DOHH2 (cell line): ENCODE measurements at regions not wholly inside any gene's neighbourhood (a gene's known extent, or its start where the extent isn't known, plus 50 kb on each side); places are given as distances from the start of the nearest gene placed in this dataset.

Experiments used
- H3F3A ChIP-seq: fragments of 200-600 bp; sonication (generic), shearing (Covaris generic); 2 replicates; pipeline ENCODE4 v1.6.0; 2016; ENCODE audit warnings: antibody characterized with exemption, mild to moderate bottlenecking; ENCODE audit not compliant: control insufficient read depth, insufficient read depth
- H3K27ac ChIP-seq: fragments of 200-600 bp; sonication (generic); 2 replicates; pipeline ENCODE4 v1.5.1; 2014; ENCODE audit warnings: low read depth, mild to moderate bottlenecking, low read length, moderate library complexity
- H3K27me3 ChIP-seq: fragments of 200-600 bp; sonication (generic); 2 replicates; pipeline ENCODE4 v1.6.1; 2014; ENCODE audit warnings: mild to moderate bottlenecking, low read length, mixed read lengths; ENCODE audit not compliant: control insufficient read depth
- H3K36me3 ChIP-seq: fragments of 200-600 bp; sonication (generic); 2 replicates; pipeline ENCODE4 v1.6.1; 2014; ENCODE audit warnings: mild to moderate bottlenecking, low read length, moderate library complexity, mixed read lengths; ENCODE audit not compliant: control insufficient read depth
- H3K4me1 ChIP-seq: fragments of 200-600 bp; sonication (generic); 2 replicates; pipeline ENCODE4 v1.6.1; 2014; ENCODE audit warnings: mild to moderate bottlenecking, low read length, mixed read lengths; ENCODE audit not compliant: control insufficient read depth
- H3K4me2 ChIP-seq: fragments of 200-600 bp; sonication (generic); 2 replicates; pipeline ENCODE4 v1.6.0; 2014; ENCODE audit warnings: mild to moderate bottlenecking, low read length, moderate library complexity
- H3K4me3 ChIP-seq: fragments of 200-600 bp; sonication (generic); 2 replicates; pipeline ENCODE4 v1.5.1; 2014; ENCODE audit warnings: mild to moderate bottlenecking, low read length, mixed read lengths
- H3K79me2 ChIP-seq: fragments of 200-600 bp; sonication (generic); 2 replicates; pipeline ENCODE4 v1.6.1; 2014; ENCODE audit warnings: mild to moderate bottlenecking, low read length, mixed read lengths; ENCODE audit not compliant: control insufficient read depth
- H3K9me2 ChIP-seq: fragments of 200-600 bp; sonication (generic); replicated peaks from 2 replicates; pipeline ENCODE4 v1.6.1; 2014; ENCODE audit warnings: mild to moderate bottlenecking, low read length, mixed read lengths; ENCODE audit not compliant: control insufficient read depth
- H3K9me3 ChIP-seq: fragments of 200-600 bp; sonication (generic); 2 replicates; pipeline ENCODE4 v1.6.1; 2014; ENCODE audit warnings: antibody characterized with exemption, low read length, mixed read lengths; ENCODE audit not compliant: control insufficient read depth, insufficient read depth
- H4K20me1 ChIP-seq: fragments of 200-600 bp; sonication (generic); 2 replicates; pipeline ENCODE4 v1.6.0; 2014; ENCODE audit warnings: low read depth, mild to moderate bottlenecking, antibody characterized with exemption, low read length, moderate library complexity; ENCODE audit not compliant: control insufficient read depth, insufficient read depth
- EZH2phosphoT487 ChIP-seq: fragments of 200-600 bp; sonication (generic); IDR thresholded peaks from 2 replicates; pipeline ENCODE4 v1.6.1; 2017; ENCODE audit warnings: borderline replicate concordance, mild to moderate bottlenecking, antibody characterized with exemption, low read length, moderate library complexity, mixed read lengths
- TF ChIP-seq, protein P1 (sequence below): fragments of 200-600 bp; sonication (generic); IDR thresholded peaks from one replicate; pipeline ENCODE4 v1.5.1; 2014; ENCODE audit warnings: antibody characterized with exemption, mild to moderate bottlenecking, low read depth, low read length; ENCODE audit not compliant: poor library complexity, severe bottlenecking

DNA sequence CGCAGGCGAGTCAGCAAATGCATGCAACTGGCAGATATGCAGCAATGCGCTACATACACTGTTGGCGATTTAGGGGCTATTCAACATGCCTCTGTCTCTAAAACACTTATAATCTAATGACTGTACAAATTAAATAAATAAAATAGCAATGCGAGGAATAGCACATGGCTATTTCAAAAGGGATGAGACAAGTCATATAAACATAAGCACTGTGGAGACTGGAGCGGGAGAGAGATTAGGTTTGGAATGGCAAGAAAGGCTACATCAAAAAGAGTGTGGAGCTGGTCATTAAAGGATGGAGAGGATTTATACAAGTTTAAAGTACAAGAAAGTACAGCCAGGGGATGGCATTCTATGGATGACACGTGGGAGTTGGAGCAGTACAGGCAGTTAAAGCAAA is 523.5 kb upstream of the CAMK1G start:
- H3K4me2 ChIP-seq = no peak overlapping the region
- no peaks in the 10 kb centered on the region for H3K9me3 ChIP-seq
- H3K27me3 ChIP-seq = no peaks in the 10 kb centered on the region
- no peaks in the 10 kb centered on the region for H3K9me2 ChIP-seq
- no peak overlapping the region for H3K27ac ChIP-seq
- no peaks in the 10 kb centered on the region for H3F3A ChIP-seq
- H3K36me3 ChIP-seq = no peaks in the 10 kb centered on the region
- no peaks in the 10 kb centered on the region for H3K4me1 ChIP-seq
- TF ChIP-seq, protein P1, sequence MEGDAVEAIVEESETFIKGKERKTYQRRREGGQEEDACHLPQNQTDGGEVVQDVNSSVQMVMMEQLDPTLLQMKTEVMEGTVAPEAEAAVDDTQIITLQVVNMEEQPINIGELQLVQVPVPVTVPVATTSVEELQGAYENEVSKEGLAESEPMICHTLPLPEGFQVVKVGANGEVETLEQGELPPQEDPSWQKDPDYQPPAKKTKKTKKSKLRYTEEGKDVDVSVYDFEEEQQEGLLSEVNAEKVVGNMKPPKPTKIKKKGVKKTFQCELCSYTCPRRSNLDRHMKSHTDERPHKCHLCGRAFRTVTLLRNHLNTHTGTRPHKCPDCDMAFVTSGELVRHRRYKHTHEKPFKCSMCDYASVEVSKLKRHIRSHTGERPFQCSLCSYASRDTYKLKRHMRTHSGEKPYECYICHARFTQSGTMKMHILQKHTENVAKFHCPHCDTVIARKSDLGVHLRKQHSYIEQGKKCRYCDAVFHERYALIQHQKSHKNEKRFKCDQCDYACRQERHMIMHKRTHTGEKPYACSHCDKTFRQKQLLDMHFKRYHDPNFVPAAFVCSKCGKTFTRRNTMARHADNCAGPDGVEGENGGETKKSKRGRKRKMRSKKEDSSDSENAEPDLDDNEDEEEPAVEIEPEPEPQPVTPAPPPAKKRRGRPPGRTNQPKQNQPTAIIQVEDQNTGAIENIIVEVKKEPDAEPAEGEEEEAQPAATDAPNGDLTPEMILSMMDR = no peak
- TF ChIP-seq EZH2phosphoT487 = no peak
- H4K20me1 ChIP-seq = no peaks in the 10 kb centered on the region
- no peak overlapping the region for H3K4me3 ChIP-seq
- no peaks in the 10 kb centered on the region for H3K79me2 ChIP-seq

DNA sequence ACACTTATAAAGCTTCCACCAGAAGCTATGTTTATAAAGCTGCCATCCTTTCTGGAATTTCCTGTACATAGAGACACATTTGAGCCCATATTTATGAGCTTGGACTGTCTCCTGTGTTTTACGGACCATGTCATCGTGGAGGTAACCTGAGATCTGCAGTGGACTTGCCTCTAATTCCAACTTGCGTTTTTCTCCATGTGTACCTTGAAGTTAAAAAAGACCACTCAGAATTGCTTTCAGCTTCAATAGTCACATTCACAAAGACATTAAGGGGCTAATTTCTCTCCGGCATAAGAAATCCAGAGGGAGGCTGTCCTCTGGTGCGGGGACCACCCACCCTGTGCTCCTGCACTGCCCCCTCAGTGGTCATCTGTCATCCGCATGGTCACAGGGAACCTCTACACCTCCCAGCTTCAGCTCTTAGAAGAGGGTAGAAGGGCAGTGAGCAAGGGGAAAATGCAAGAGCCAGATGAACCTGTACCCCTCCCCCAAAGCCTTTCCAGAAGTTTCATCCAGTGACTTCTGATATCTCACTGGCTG is 521.4 kb upstream of the CAMK1G start:
- no peaks in the 10 kb centered on the region for H3F3A ChIP-seq
- no peak overlapping the region for H3K4me2 ChIP-seq
- TF ChIP-seq, protein P1 = no peak
- no peak for TF ChIP-seq EZH2phosphoT487
- no peaks in the 10 kb centered on the region for H3K36me3 ChIP-seq
- H3K9me2 ChIP-seq = no peaks in the 10 kb centered on the region
- no peak overlapping the region for H3K4me3 ChIP-seq
- no peaks in the 10 kb centered on the region for H3K79me2 ChIP-seq
- no peaks in the 10 kb centered on the region for H3K27me3 ChIP-seq
- H3K27ac ChIP-seq = no peak overlapping the region
- no peaks in the 10 kb centered on the region for H3K4me1 ChIP-seq
- H3K9me3 ChIP-seq = no peaks in the 10 kb centered on the region
- H4K20me1 ChIP-seq = no peaks in the 10 kb centered on the region

DNA sequence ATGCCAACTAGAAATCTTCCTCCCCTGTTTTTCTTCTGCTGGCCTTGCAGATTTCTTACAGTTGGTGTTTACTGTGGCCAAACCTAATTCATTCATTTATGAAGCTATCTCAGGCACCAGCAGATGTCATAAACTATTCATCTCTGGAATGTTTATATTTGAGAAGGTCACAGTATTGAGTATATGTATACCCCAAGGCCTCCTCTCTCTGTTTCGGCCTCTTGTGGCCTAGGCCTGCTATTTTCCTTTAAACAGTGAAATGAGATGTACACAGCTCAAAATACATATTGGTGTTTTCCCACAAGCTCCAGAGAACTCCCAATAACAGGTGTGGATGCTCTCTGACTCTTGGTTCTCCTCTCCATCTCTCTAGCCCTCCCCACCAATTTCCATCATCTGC is 520.7 kb upstream of the CAMK1G start:
- no peaks in the 10 kb centered on the region for H3K9me3 ChIP-seq
- no peak for TF ChIP-seq EZH2phosphoT487
- TF ChIP-seq, protein P1 = no peak
- H4K20me1 ChIP-seq = no peaks in the 10 kb centered on the region
- H3K4me2 ChIP-seq = no peak overlapping the region
- H3K79me2 ChIP-seq = no peaks in the 10 kb centered on the region
- H3K4me3 ChIP-seq = no peak overlapping the region
- no peaks in the 10 kb centered on the region for H3F3A ChIP-seq
- no peaks in the 10 kb centered on the region for H3K9me2 ChIP-seq
- no peaks in the 10 kb centered on the region for H3K4me1 ChIP-seq
- H3K27me3 ChIP-seq = no peaks in the 10 kb centered on the region
- no peak overlapping the region for H3K27ac ChIP-seq
- H3K36me3 ChIP-seq = no peaks in the 10 kb centered on the region
